ENCODE measurements at regions not wholly inside any gene's neighbourhood (a gene's known extent, or its start where the extent isn't known, plus 50 kb on each side); places are given as distances from the start of the nearest gene placed in this dataset.

- CTCF ChIA-PET, result no interaction called here
- no peak overlapping the region for H3K18ac ChIP-seq (ENCODE audit: low read depth, low read length)
- no peak overlapping the region for H3K4ac ChIP-seq (ENCODE audit: low read depth, low read length)
- no peak for TF ChIP-seq FOS (IDR thresholded peaks at IDR 0.05; ENCODE audit: low read depth, low read length)
- no peak for TF ChIP-seq NFE2L2 (IDR thresholded peaks at IDR 0.05; ENCODE audit: low read depth, low read length)
- TF ChIP-seq MAFK (IDR thresholded peaks at IDR 0.05; ENCODE audit: low read depth, low read length), result no peak
- TF ChIP-seq, protein P1, sequence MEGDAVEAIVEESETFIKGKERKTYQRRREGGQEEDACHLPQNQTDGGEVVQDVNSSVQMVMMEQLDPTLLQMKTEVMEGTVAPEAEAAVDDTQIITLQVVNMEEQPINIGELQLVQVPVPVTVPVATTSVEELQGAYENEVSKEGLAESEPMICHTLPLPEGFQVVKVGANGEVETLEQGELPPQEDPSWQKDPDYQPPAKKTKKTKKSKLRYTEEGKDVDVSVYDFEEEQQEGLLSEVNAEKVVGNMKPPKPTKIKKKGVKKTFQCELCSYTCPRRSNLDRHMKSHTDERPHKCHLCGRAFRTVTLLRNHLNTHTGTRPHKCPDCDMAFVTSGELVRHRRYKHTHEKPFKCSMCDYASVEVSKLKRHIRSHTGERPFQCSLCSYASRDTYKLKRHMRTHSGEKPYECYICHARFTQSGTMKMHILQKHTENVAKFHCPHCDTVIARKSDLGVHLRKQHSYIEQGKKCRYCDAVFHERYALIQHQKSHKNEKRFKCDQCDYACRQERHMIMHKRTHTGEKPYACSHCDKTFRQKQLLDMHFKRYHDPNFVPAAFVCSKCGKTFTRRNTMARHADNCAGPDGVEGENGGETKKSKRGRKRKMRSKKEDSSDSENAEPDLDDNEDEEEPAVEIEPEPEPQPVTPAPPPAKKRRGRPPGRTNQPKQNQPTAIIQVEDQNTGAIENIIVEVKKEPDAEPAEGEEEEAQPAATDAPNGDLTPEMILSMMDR (conservative IDR thresholded peaks at IDR 0.05; ENCODE audit: low read depth, low read length), result no peak
- TF ChIP-seq SMC3 (IDR thresholded peaks at IDR 0.05; ENCODE audit: low read depth, low read length), result no peak
- TF ChIP-seq CHD1 (IDR thresholded peaks at IDR 0.05; ENCODE audit: low read depth, low read length), result no peak
- no peak for TF ChIP-seq RCOR1 (IDR thresholded peaks at IDR 0.05; ENCODE audit: insufficient replicate concordance, low read length)
- no peak for TF ChIP-seq POLR2A (IDR thresholded peaks at IDR 0.05; ENCODE audit: low read depth, low read length)
- no peak for TF ChIP-seq MAZ (IDR thresholded peaks at IDR 0.05; ENCODE audit: borderline replicate concordance, low read depth, low read length)
- TF ChIP-seq RAD21 (IDR thresholded peaks at IDR 0.05; ENCODE audit: low read length), result no peak
- TF ChIP-seq ELK1 (IDR thresholded peaks at IDR 0.05; ENCODE audit: borderline replicate concordance, low read depth, low read length), result no peak
- TF ChIP-seq MXI1 (IDR thresholded peaks at IDR 0.05; ENCODE audit: borderline replicate concordance, low read depth, low read length), result no peak
- TF ChIP-seq USF2 (IDR thresholded peaks at IDR 0.05; ENCODE audit: low read depth, low read length), result no peak
- H3K9me1 ChIP-seq (ENCODE audit: insufficient read depth, low read length), result no peaks in the 10 kb centered on the region
- ATAC-seq (ENCODE audit: low read depth) (no peak), DNase-seq (peak; percentile 17)
- no peaks in the 10 kb centered on the region for H3K27me3 ChIP-seq (ENCODE audit: control insufficient read depth, insufficient read depth, low read length)
- no peak overlapping the region for H3K9ac ChIP-seq (ENCODE audit: low read depth, low read length)
- POLR2A ChIA-PET (ENCODE audit: unreplicated experiment), result no interaction called here
- H3K56ac ChIP-seq (ENCODE audit: extremely low read depth, insufficient read depth, low read length), result no peak overlapping the region
- no peaks in the 10 kb centered on the region for H3K79me1 ChIP-seq (ENCODE audit: low read depth in 1 of 2, low read length in 2 of 2)
- no peak overlapping the region for H2AK9ac ChIP-seq (replicated peaks; ENCODE audit: low read depth, low read length, poor library complexity)
- no peak overlapping the region for H2AK5ac ChIP-seq (ENCODE audit: low read depth, low read length)
- H2BK5ac ChIP-seq (ENCODE audit: low read depth, low read length, poor library complexity, severe bottlenecking), result no peak overlapping the region
- no peak overlapping the region for H3K27ac ChIP-seq (ENCODE audit: insufficient read depth, low read length)
- H2BK15ac ChIP-seq (ENCODE audit: low read depth, low read length), result no peak overlapping the region
- H3K4me3 ChIP-seq (ENCODE audit: insufficient read depth, low read depth, low read length), result no peak overlapping the region
- intact Hi-C loops (cut with micrococcal nuclease), result no loop called here
- no peak overlapping the region for H4K91ac ChIP-seq (ENCODE audit: insufficient read depth, low read depth, low read length)
- dilution Hi-C loops (cut with HindIII; ENCODE audit: low sequenced_read_pairs, unreplicated experiment), result no loop called here
- BruUV-seq (replicated peaks), result no TSS peak
- no peak overlapping the region for H4K8ac ChIP-seq (ENCODE audit: low read depth in 2 of 2, low read length in 2 of 2)
- H3K14ac ChIP-seq (replicated peaks; ENCODE audit: low read depth, low read length), result no peak overlapping the region
- in situ Hi-C loops (cut with MboI; ENCODE audit: low sequenced_read_pairs), result no loop called here
- peaks cover 6% of the 10 kb centered on the region for H3K4me1 ChIP-seq (ENCODE audit: control insufficient read depth, insufficient read depth, low read length)
- H2AFZ ChIP-seq (replicated peaks; ENCODE audit: low read length, poor library complexity), result no peak overlapping the region
- no peak overlapping the region for H2BK20ac ChIP-seq (ENCODE audit: low read depth, low read length)
- no peaks in the 10 kb centered on the region for H3K9me3 ChIP-seq (ENCODE audit: control insufficient read depth, insufficient read depth, low read length)
- no peak overlapping the region for H3K4me2 ChIP-seq (ENCODE audit: low read depth, low read length)
- no peaks in the 10 kb centered on the region for H4K20me1 ChIP-seq (ENCODE audit: insufficient read depth, low read length)
- no peaks in the 10 kb centered on the region for H3K36me3 ChIP-seq (ENCODE audit: control insufficient read depth, insufficient read depth, low read length)
- no peak overlapping the region for H4K5ac ChIP-seq (ENCODE audit: low read depth, low read length)
- H2BK120ac ChIP-seq (ENCODE audit: low read depth, low read length), result no peak overlapping the region
- H3K23ac ChIP-seq (ENCODE audit: low read depth, low read length), result no peak overlapping the region
Measured at GRCh38 chr1:222924136-222924706, 109.4 kb downstream of the DISP1 start.
